H1 (cell line): ENCODE measurements at regions not wholly inside any gene's neighbourhood (a gene's known extent, or its start where the extent isn't known, plus 50 kb on each side); places are given as distances from the start of the nearest gene placed in this dataset.
"Not testable (repeated sequence)": the region's sequence is repeated elsewhere in the genome, so short reads cannot be mapped to it uniquely, and the experiment has no call there.

ENCODE experiments used
- CBX5 ChIP-seq: fragments of 300-800, 300-1000 bp; sonication (generic); IDR thresholded peaks from 2 replicates; pipeline ENCODE4 v1.7.1; 2016; ENCODE audit warnings: antibody characterized with exemption, low read length, low read depth
- CHD1 ChIP-seq: IDR thresholded peaks from 2 replicates; pipeline ENCODE4 v1.6.1; 2012; ENCODE audit warnings: low read depth, low read length, improper control_type of control experiment
- HDAC2 ChIP-seq, 2 experiments: fragments of 300-600 bp in 1 of 2; sonication (generic) in 1 of 2; IDR thresholded peaks; 2 replicates each; pipeline ENCODE4 v1.6.1; 2011 to 2012; ENCODE audit warnings: low read depth in 2 of 2, low read length in 2 of 2, mild to moderate bottlenecking in 2 of 2, moderate library complexity in 2 of 2, borderline replicate concordance in 1 of 2, inconsistent platforms in 1 of 2
- JUND ChIP-seq: IDR thresholded peaks from 2 replicates; pipeline ENCODE4 v1.6.1; 2011; ENCODE audit warnings: mild to moderate bottlenecking, improper control_type of control experiment, low read length
- RFX5 ChIP-seq: IDR thresholded peaks from 2 replicates; pipeline ENCODE4 v1.6.1; 2011; ENCODE audit warnings: low read depth, low read length, improper control_type of control experiment, borderline replicate concordance
- SIN3A ChIP-seq, 2 experiments: IDR thresholded peaks in 1 of 2; conservative IDR thresholded peaks in 1 of 2; 2 replicates each; pipeline ENCODE4 v1.6.1; 2011 to 2012; ENCODE audit warnings: low read length in 2 of 2, improper control_type of control experiment in 1 of 2, low read depth in 1 of 2, mild to moderate bottlenecking in 1 of 2
- SUZ12 ChIP-seq: fragments of 200-600 bp; sonication (generic); IDR thresholded peaks from 2 replicates; pipeline ENCODE4 v1.6.1; 2012; ENCODE audit warnings: mild to moderate bottlenecking, inconsistent platforms, low read length, moderate library complexity, mixed read lengths
- TEAD4 ChIP-seq: IDR thresholded peaks from 2 replicates; pipeline ENCODE4 v1.6.1; 2012; ENCODE audit warnings: low read depth, low read length, inconsistent platforms, mixed read lengths
- USF2 ChIP-seq: IDR thresholded peaks from 2 replicates; pipeline ENCODE4 v1.6.1; 2011; ENCODE audit warnings: low read length, improper control_type of control experiment
- ZNF274 ChIP-seq: IDR thresholded peaks from 2 replicates; pipeline ENCODE4 v1.7.0; 2012; ENCODE audit warnings: low read length, borderline replicate concordance; ENCODE audit errors: extremely low read depth

DNA sequence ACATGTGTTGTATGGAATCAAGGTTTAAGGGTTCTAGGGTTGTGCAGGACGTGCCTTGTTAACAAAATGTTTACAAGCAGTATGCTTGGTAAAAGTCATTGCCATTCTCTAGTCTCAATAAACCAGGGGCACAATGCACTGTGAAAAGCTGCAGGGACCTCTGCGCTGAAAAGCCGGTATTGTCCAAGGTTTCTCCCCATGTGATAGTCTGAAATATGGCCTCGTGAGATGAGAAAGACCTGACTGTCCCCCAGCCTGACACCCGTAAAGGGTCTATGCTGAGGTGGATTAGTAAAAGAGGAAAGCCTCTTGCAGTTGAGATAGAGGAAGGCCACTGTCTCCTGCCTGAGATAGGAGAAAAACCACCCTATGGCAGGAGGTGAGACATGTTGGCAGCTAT, 537.5 kb downstream of the KCNJ18 start:
- TF ChIP-seq USF2; SUZ12; CBX5; TEAD4; JUND; HDAC2 (IDR thresholded peaks at IDR 0.05; ENCODE audit: borderline replicate concordance in 1 of 2, low read depth in 2 of 2, low read length in 2 of 2); ZNF274; CHD1; RFX5; SIN3A (conservative IDR thresholded peaks at IDR 0.05 in 1 of 2, IDR thresholded peaks at IDR 0.05 in 1 of 2; ENCODE audit: low read depth in 1 of 2, low read length in 2 of 2): not testable (repeated sequence)
